NCI-H146 (cell line): ENCODE measurements at regions not wholly inside any gene's neighbourhood (a gene's known extent, or its start where the extent isn't known, plus 50 kb on each side); places are given as distances from the start of the nearest gene placed in this dataset.

Experiments used
- DNase-seq: peaks from one replicate; lab custom pipeline; 2025; lab: John Stamatoyannopoulos, UW

DNA sequence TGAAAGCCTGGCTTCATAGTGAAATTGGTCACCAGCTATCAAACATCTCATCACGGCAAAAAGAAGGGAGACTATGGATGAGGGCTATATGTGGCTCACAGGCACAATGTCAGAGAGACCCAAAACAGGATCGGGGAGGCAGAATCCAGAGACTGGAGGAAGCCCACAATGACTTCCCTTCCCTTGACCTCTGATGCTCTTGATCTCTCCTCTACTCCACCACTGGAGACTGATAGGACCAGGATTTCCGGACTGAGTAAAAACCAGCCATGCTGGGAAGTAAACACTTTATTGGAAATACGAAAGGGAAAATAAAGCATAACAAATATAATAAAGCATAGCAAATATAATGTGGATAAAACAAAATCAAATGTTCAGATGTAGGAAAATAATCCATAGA, 597.3 kb downstream of the UTRN start:
- DNase-seq, result no peak

DNA sequence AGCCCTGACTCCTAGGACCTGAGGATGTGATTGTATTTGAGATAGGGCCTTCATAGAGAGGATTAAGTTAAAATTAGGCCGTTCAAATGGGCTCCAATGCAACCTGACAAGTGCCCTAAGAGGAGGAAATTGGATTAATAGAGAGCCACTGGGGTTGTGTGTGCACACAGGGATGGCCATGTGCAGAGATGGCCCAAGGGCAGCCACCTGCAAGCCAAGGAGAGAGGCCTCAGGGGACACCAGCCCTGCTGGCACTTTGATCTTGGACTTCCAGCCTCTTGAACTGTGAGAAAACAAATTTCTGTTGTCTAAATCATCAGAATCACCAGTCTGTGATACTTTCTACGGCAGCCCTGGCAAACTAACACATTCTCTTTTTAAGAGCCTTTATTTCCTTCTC, 598.8 kb downstream of the UTRN start:
- DNase-seq, result no peak

DNA sequence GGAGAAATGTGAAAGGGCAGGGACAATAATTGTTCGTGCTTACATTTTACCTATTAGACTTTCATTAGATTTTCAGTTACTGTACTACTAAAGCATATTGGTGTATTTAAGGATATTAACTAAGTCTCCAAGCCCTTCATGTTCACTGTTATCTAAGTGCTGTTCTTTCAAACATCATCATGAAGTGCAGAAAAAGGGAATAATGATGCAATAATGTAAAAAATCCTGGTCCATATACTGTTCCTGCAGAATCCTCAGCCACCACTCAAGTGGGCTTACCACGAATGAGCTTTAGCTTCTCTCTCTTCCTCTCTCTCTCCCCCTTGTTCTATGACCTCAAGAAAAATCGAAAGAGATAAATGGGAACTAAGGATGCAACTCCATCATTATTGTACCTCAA, 600.7 kb downstream of the UTRN start:
- DNase-seq, result no peak

DNA sequence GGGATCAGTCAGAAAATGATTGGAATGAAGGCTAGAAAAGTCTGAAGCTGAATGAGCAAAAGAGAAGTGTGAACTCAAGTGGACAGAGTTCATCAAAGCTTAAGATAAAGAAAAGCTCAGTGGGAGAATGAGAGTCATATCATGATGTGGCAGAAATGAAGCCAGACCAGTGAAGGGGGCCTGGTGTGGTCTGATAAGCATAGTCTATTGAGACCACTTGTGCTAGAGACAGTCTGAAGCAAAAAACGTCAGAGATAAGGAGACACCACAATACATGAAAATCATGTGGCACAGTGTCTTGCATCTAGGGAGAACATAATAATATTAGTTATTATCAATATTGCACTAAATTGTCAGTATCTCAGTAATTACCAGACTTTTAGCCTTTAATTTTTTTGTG, 601.5 kb downstream of the UTRN start:
- no peak for DNase-seq

DNA sequence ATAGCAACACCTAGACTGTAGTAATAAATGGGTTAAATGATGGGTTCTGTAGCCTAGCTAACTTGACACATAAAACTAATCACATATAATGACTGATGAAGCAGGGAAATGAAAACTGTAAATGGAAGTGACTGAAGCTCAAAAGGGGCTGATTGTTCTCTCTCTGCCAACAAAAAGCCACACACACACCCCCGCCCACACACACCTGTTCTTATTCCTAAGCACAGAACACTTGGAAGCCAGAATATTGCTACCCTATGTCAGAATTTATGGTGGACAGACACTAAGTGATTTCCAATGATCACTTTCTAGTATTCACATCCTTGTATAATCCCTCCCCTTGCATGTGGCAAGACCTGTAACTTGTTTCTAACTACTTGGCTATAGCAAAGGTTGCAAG, 603.5 kb downstream of the UTRN start:
- DNase-seq, result no peak

DNA sequence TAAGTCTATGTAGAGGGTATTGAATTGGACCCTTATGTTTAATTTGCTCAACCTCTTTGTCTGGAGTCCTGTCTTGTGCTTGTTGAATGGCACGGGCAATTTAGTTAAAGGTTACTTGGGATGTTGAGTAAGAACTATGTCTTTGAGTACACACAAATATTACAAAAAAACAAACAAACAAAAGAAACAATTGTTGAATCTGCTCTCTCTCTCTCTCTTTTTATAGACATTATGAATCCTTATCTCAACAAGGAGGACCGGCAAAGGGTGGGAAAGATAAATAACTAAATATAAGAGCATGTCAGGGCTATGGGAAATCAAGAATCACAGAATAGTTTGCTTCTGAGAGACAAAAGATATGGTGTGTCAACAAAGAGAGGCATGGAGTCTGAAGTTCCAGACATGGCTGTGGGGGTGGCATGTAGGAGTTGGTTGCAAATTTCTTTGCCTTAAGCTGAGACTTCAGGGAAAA, 608.6 kb downstream of the UTRN start:
- peak; percentile 32 for DNase-seq

DNA sequence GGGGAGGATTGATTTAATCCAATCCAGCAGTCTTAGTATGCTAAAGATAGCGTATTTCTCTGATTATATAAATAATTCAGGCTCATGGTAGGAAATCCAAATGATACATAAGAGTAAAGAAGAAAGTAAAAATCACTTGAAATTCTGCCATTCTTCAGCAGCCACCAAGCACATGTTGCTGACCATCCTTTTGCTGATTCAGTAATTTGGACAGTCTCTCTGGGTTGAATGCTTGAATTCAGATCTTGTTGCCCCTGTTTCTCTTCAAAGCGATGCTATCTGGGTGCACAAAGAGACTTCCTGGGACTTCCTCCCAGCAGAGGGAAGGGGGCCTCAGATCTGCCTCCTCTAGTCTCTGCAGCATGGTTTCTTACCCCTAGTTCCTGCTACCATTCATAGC, 609.1 kb downstream of the UTRN start:
- no peak for DNase-seq

DNA sequence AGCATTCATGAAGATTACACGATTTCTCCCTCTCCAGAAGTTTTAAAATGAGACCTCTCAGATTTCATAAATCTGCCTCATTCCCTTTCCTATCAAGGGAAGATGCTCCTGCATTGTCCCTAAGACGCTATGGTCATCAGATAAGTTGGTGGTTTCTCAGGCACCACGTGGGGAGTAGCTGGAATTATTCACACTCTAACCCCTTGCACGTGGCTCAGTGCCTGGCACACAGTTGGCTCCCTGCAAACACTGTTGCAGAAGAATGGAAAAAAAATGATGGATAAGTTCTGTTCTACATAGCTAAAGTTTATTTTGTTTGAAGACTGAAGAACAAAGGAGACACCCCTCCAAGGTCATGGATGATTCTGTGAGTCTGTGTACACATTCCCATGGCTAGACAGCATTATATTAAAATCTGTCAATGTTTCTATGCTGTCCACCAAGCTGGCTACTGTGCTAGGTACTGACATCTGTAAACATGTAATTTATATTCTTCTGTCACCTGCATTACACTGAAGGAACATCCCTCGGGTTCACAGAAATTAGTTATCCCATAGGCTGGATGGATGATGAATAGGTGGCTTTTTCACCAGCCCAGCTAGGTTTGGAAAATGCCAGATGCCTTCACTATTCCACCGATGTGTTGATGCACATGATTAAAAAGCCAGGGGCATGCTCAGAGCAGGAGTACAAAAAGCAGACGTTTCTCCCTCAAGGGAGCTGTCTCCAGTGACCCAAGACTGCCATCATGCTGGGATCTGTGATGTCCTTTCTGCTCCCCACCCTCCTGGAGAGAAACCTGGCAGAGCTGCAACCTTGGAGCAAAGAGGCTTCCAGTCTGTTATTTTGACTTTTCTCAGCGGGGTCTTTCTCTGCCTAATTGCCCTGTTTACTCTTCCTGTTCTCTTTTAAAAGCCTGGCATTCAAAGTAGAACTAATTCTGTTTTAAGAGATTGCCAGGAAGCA, 610.5 kb downstream of the UTRN start:
- DNase-seq, result peak; percentile 85

DNA sequence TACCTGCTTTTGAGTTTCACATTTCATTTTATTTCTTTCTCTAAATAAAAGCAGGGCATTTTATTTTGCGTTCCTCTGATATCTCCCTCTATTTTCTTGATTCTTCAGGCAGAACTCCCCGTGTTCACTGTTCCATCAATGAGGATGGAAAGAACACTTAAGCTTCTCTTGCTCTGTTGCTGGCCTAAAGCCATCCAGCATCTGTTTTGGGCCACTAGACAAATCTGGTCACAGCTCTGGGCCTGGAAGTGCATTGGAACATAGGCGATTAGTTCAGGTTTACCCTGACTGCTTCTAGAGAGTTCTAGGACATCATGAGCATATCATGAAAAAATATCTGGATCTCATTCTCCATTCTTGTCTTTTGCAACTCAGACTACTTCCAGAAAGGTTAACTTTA, 611.2 kb downstream of the UTRN start:
- no peak for DNase-seq

DNA sequence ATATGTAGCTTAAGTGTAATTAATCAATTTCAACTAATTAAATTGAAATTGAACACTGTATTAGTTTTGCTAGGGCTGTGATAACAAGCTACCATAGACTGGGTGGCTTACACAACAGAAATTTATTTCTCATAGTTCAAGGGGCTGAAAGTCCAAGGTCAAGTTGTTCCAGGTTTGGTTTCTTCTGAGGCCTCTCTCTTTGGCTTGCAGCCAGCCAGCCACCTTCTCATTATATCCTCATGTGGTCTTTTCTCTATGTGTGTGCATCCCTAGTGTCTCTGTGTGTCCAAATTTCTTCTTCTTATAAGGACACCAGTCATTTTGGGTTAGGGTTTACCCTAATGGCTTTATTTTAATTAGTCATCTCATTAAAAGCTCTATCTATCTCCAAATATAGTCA, 611.7 kb downstream of the UTRN start:
- DNase-seq, result peak; percentile 8

DNA sequence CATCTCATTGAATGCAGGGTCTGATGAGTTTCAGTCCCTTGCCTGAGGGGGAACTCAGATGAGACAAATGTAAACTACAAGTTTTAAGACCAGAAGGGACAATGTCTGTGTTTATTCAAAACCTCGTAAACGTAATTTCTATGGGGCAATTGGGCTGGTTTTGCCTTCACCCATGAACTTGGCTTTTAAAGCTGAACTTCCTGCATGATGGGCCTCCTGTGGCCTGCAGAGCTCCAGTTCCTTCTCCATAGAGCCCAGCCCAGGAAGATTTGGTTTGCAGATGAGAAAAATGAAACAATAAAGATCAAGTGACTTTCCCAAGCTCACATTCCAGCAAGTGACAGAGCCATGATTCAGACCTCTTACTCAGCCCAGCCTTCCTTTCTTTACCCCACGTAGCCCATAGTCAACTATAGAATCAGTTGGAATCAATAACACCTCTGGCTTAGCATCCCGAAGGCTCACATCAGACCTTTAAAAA, 612.3 kb downstream of the UTRN start:
- DNase-seq, result peak; percentile 29

DNA sequence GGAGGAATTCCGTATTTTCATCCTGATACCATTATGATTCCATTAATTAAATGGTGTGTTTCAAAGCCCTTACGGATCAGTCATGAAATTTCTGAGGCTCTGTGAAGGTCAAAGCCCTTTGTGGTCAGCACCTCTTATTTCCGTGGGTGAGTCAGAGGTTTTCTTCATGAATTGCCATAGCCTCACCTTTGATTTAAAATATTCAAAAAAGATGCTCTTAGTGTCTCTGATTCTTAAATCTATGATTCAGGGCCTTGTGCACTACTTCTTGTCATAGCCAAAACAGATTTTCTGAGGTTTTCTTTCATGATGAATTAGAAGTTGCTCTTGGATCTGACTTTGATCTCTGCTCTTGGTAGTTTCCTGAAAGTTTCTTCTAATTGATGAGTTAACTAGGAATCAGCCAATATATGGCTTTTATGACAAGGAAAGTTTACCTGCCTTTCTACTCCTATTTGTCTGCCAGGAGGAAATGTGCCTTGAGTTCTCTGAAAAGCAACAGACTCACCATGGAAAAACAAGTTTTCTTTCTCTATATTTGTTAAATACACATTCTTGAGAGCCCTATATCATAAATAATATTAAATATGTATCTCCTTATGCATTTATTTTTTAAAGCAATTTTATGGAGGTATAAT, 613.0 kb downstream of the UTRN start:
- DNase-seq, result no peak

DNA sequence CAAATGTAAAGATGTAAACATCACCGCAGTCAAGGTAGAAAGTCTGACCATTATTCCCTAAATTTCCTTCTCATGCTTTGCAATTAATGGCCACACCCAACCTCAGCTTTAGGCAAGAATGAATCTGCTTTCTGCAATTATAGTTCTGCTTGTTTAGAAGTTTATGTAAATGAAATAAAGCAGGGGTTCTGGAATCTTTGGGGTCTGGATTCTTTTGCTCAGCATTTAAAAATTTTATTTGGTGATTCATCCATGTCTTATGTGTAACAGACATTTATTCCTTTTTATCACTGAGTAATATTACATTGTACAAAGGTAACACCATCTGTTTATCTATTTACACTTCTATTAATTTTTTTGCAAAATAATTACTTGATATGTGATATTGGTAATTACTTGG, 613.6 kb downstream of the UTRN start:
- no peak for DNase-seq

DNA sequence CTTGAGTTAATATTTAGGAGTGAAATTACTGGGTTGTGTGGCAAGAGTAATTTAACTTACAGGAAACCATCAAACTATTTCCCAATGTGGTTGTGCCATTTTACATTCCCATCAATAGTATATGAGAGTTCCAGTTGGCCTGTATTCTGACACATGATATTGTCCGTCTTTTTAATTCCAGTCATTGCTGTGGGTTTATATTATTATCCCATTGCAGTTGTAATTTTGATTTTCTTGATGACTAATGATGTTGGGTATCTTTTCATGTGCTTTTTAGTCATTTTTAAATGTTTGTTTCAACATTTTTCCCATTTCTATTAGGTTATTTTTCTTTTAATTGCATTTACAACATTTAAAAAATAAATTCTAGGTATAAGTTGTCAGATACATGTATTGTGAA, 614.0 kb downstream of the UTRN start:
- DNase-seq, result no peak

DNA sequence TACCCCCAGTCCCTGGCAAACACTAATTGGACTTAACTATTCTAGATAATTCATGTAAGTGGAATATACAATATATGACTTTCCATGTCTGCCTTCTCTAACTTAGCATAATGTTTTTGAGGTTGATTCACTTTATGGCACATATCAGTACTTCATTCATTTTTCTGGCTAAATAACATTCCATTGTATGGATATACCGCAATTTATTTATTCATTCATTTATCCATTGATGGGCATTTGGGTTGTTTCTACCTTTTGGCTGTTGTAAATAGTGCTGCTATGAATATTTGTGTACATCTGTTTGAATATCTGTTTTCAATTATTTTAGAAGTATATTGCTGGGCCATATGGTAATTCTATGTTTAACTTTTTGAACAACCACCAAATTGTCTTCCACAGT, 616.3 kb downstream of the UTRN start:
- DNase-seq, result no peak

DNA sequence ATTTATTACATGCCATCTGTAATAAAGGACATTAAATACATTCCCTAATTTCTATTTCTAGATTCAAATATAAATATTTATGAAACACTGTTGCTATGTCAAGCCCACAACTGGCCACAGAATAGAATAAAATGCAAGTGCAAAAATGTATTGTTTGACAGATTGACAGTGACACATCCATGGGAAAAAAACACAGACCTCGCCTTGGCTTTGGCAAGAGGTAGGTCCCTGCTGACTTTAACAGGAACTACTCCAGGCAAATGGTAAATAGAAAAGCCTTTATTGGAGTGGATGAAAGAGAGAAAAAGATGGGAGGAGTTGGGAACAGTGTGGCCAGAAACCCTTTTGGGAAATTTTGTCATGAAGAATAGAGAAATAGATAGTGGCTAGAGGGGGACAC, 622.9 kb downstream of the UTRN start:
- no peak for DNase-seq

DNA sequence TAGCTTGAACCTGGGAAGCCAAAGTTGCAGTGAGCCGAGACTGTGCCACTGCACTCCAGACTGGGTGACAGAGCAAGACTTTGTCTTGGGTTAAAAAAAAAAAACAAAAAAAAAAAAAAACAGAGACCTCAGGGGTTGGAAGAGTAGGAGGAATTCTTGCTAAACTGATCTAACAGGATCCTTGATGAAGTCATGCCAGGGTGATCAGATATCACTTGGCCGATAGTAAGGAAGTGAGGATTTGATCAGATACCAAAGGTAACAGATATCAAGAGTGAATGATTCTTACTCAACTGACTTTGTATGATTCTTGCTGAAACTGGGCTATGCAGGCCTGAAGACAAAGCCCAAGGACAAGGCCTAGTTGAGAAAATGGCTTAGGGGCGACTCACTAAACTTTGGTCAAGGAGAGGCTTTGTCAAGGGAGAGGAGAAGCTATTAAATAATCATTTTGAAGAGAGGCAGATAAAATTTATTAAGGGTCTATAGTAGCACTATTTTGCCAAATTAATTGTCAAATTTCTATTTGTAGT, 624.7 kb downstream of the UTRN start:
- DNase-seq, result no peak

DNA sequence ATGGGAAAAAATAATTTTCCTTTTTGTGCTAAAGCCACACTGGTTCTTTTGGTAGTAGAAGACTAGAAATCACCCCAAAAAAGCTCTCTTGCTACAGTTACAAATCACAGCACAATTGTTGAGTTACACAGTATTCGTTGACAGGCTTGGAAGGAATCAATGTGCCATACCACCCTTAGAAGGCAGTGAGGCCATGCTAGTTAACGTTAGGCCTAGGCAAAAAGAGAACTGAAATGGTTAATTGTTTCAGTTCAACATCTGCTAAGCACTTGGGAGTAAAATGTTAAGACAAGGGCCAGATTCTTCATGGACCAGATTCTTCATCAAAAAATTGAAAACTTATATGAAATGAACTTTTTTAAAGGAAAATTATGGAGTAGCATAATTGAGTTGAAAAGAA, 626.2 kb downstream of the UTRN start:
- DNase-seq, result no peak

DNA sequence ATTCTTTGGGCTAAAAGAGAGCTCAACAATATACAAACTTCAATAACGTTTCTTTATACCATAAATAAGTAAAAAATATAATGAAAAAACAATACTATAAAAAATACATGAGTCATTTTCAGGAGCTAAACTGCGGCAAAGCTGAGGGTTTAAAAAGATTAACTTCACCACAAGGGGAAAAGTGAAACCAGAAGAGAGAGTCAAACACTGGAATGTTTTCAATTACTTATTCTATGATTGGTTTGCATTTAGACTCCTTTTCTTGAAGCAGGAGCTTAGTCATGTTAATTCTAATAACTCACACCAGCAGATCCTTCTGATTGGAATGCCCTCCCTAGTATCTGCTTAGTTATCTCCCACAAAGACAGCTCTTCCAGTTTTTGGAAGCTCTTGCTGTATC, 627.3 kb downstream of the UTRN start:
- DNase-seq, result no peak

DNA sequence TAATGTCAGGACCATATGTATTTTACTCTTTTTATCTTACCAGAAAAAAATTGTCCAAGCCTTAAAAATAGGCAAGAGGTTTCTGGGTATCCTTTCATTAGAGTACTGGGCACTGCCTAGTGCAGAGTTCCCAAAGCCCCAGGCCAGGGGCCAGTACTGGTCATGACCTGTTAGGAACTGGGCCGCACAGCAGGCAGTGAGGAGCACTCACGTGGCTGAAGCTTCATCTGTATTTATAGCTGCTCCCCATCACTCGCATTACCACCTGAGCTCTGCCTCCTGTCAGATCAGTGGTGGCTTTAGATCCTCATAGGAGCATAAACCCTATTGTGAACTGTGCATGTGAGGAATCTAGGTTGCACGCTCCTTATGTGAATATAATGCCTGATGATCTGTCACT, 632.9 kb downstream of the UTRN start:
- no peak for DNase-seq

DNA sequence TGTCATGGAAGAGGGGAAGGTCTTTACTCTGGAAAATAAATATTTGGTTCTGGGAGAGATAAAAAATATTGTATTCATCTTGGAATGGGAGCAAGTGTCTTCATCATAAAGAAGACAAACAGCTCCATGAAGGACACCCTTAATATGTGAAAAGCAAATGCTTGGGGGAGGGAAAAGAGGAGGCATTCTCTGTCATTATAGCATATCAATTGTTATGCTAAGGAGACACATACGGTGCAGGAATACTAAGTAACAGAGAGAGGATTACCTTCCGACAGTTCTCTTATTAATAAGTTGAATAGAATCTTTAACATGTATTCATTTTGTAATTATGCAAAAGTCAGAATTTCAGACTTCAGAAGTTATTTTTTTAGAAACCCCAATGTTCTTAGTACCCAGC, 634.4 kb downstream of the UTRN start:
- no peak for DNase-seq

DNA sequence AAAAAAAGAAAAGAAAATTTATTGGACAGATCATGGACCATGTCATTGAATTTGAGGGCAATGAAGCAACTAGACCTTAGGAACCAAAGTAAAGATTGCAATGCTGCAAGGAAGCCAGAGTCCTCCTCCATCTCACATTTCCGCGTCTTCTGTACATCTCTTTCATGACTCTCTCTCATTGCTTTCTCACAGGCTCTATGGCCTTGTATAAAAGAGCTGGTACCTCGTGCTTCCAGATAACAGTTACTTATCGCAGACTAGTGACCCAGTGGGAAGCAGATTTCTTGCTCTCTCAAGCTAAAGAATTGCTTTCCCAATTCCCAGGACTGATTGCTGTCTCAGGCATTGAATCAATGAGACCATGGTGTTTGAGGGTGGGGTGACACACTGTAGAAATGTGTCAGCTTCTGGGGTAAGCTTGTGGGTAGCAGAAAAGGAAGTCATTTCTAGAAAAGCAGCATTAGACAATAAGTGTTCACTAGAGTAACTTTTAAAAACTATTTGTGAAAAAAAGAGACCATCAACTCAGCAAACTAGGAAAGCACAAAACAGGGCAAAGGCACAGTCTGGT, 635.3 kb downstream of the UTRN start:
- DNase-seq, result no peak
